MCF 10A (cell line): ENCODE measurements at regions not wholly inside any gene's neighbourhood (a gene's known extent, or its start where the extent isn't known, plus 50 kb on each side); places are given as distances from the start of the nearest gene placed in this dataset.
"Not testable (repeated sequence)": the region's sequence is repeated elsewhere in the genome, so short reads cannot be mapped to it uniquely, and the experiment has no call there.

ENCODE experiments used
- BruUV-seq: library from RNA; stranded (reverse); fragments of 400-500 nt; replicated peaks from 2 replicates; lab custom pipeline; 2021; lab: Mats Ljungman, UMichigan
- CTCF ChIA-PET: fragments of 300-600 bp; sonication (Branson Sonifier 250); formaldehyde crosslinking; extraction: SDS; loops from one replicate; lab custom pipeline; 2021; ENCODE audit warnings: antibody characterized with exemption, inconsistent platforms; lab: Yijun Ruan, JAX
- POLR2A ChIA-PET: fragments of 300-600, 350-650 bp; sonication (Branson Sonifier 250); formaldehyde crosslinking; extraction: SDS; loops from one replicate; lab custom pipeline; 2020; ENCODE audit warnings: antibody characterized with exemption, inconsistent platforms; lab: Yijun Ruan, JAX
- DNase-seq: peaks from one replicate; pipeline ENCODE4 v3.0.0-alpha.2; 2018; ENCODE audit not compliant: unreplicated experiment
- H3K27ac Mint-ChIP-seq: one replicate; pipeline ENCODE4 v1.8.0; 2022; ENCODE audit warnings: mild to moderate bottlenecking, low read depth, mixed read lengths; ENCODE audit not compliant: unreplicated experiment
- H3K27me3 Mint-ChIP-seq: one replicate; pipeline ENCODE4 v1.8.0; 2022; ENCODE audit warnings: mixed read lengths; ENCODE audit not compliant: insufficient read depth, unreplicated experiment
- H3K36me3 Mint-ChIP-seq: one replicate; pipeline ENCODE4 v1.8.0; 2022; ENCODE audit warnings: mild to moderate bottlenecking, moderate library complexity, mixed read lengths; ENCODE audit not compliant: insufficient read depth, unreplicated experiment
- H3K4me1 Mint-ChIP-seq: one replicate; pipeline ENCODE4 v1.8.0; 2022; ENCODE audit warnings: mixed read lengths; ENCODE audit not compliant: insufficient read depth, unreplicated experiment
- H3K4me3 Mint-ChIP-seq: one replicate; pipeline ENCODE4 v1.8.0; 2022; ENCODE audit warnings: mild to moderate bottlenecking, moderate library complexity, mixed read lengths; ENCODE audit not compliant: unreplicated experiment
- H3K9me3 Mint-ChIP-seq: one replicate; pipeline ENCODE4 v1.8.0; 2022; ENCODE audit warnings: mixed read lengths; ENCODE audit not compliant: unreplicated experiment
- CTCF ChIP-seq: fragments of 200-600 bp; IDR thresholded peaks from one replicate; pipeline ENCODE4 v1.8.0; 2022; ENCODE audit warnings: antibody characterized with exemption, mild to moderate bottlenecking; ENCODE audit not compliant: unreplicated experiment
- intact Hi-C: fragments of 100-400 bp; cut with micrococcal nuclease; formaldehyde crosslinking; loops from 2 replicates; pipeline ENCODE4 v1.14.1; 2022

GRCh38 chr3:197454014-197454413 is 101.8 kb downstream of the BDH1 start:
- POLR2A ChIA-PET, result interaction anchor here (0.7 to 1.8 kb wide), 11 partner anchors 9 to 197 kb away, joined by 3 to 9 read pairs (median 4); no protein-coding TSS in a partner anchor
- TF ChIP-seq CTCF, result peak; percentile 35
- CTCF ChIA-PET, result interaction anchor here (0.5 to 2.1 kb wide), 19 partner anchors 13 to 402 kb away, joined by 3 to 11 read pairs (median 4); partner anchors contain the start of gene DLG1
- peaks cover 7% of the 10 kb centered on the region for H3K36me3 Mint-ChIP-seq
- H3K9me3 Mint-ChIP-seq, result no peaks in the 10 kb centered on the region
- no peaks in the 10 kb centered on the region for H3K27me3 Mint-ChIP-seq
- intact Hi-C loops, result loop anchor here (1.0 kb wide), 1 partner anchor 197 kb away; no protein-coding TSS in a partner anchor
- no peak overlapping the region for H3K27ac Mint-ChIP-seq
- no TSS peak for BruUV-seq
- H3K4me3 Mint-ChIP-seq, result no peak overlapping the region
- H3K4me1 Mint-ChIP-seq, result peaks cover 11% of the 10 kb centered on the region
- DNase-seq, result peak; percentile 30

- Mint-ChIP-seq H3K4me1 (peaks cover 6% of the 10 kb centered on the region), H3K36me3 (peaks cover under 1% of the 10 kb centered on the region), H3K9me3 (no peaks in the 10 kb centered on the region), H3K27ac (no peak overlapping the region), H3K4me3 (no peak overlapping the region), H3K27me3 (no peaks in the 10 kb centered on the region)
- intact Hi-C loops, result no loop called here
- BruUV-seq, result no TSS peak
- no peak for DNase-seq
- POLR2A ChIA-PET, result no interaction called here
- no peak for TF ChIP-seq CTCF
- CTCF ChIA-PET, result no interaction called here
Measured at GRCh38 chr3:197450810-197451209, 105.0 kb downstream of the BDH1 start.

GRCh38 chr3:197450308-197450707 is 105.5 kb downstream of the BDH1 start:
- H3K9me3 Mint-ChIP-seq, result no peaks in the 10 kb centered on the region
- no TSS peak for BruUV-seq
- no peaks in the 10 kb centered on the region for H3K27me3 Mint-ChIP-seq
- H3K27ac Mint-ChIP-seq, result no peak overlapping the region
- intact Hi-C loops, result no loop called here
- no peak for DNase-seq
- TF ChIP-seq CTCF, result no peak
- H3K4me1 Mint-ChIP-seq, result peaks cover under 1% of the 10 kb centered on the region
- ChIA-PET POLR2A (no interaction called here), CTCF (no interaction called here)
- H3K4me3 Mint-ChIP-seq, result no peak overlapping the region
- no peaks in the 10 kb centered on the region for H3K36me3 Mint-ChIP-seq

GRCh38 chr3:197449181-197449580 is 106.6 kb downstream of the BDH1 start:
- H3K27me3 Mint-ChIP-seq, BruUV-seq, intact Hi-C loops, H3K9me3 Mint-ChIP-seq, H3K27ac Mint-ChIP-seq, H3K36me3 Mint-ChIP-seq, H3K4me3 Mint-ChIP-seq, DNase-seq, H3K4me1 Mint-ChIP-seq, CTCF ChIA-PET: not testable (repeated sequence)
- POLR2A ChIA-PET, result interaction anchor here (0.6 to 1.0 kb wide), 2 partner anchors 8 to 38 kb away, joined by 3 to 4 read pairs; no protein-coding TSS in a partner anchor

- DNase-seq, H3K27ac Mint-ChIP-seq, H3K36me3 Mint-ChIP-seq, intact Hi-C loops, H3K27me3 Mint-ChIP-seq, H3K4me3 Mint-ChIP-seq, H3K9me3 Mint-ChIP-seq, POLR2A ChIA-PET, BruUV-seq, H3K4me1 Mint-ChIP-seq, CTCF ChIA-PET: not testable (repeated sequence)
Measured at GRCh38 chr3:197447781-197448180, 108.0 kb downstream of the BDH1 start.
